Middle frontal gyrus (tissue), 1 donor: ENCODE measurements at regions not wholly inside any gene's neighbourhood (a gene's known extent, or its start where the extent isn't known, plus 50 kb on each side); places are given as distances from the start of the nearest gene placed in this dataset.
"Not testable (repeated sequence)": the region's sequence is repeated elsewhere in the genome, so short reads cannot be mapped to it uniquely, and the experiment has no call there.

Experiments used
- DNase-seq: peaks from one replicate; pipeline ENCODE4 v3.0.0-alpha.2; 2015; ENCODE audit warnings: low spot score; ENCODE audit errors: extremely low spot score

- DNase-seq: no peak
Measured at GRCh38 chr4:42824278-42824977, 68.1 kb upstream of the GRXCR1 start.

- DNase-seq: no peak
Measured at GRCh38 chr4:42821230-42821629, 71.3 kb upstream of the GRXCR1 start.

DNA sequence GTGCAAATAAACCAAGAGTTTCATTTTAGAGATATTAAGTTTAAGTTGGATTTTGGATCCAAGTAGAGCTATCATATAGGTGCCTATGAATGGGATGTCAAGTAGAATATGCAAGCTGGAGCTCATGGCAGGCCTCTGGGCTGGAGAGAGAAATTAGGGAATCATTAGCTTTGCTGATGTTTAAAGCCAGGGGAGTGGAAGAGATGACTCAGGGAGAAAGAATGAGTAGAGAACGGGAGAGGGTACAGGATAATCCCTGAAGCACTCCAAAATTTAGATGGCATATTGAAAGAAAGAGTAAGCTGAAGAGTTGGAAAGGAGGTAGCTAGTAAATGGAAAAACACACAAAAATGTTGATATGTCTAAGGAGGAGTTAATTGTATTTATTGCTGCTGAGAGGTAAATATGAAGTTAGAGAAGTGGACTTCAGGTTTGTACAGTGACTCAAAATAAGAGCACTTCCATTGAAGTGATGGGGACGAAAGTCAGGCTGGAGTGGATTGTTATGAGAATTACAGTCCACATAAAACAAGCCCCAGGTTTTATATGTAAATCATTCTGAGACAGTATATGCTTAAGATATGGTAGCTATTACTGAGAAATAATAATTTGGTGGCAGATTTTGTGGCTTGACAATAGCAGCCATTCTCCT is 72.5 kb upstream of the GRXCR1 start:
- no peak for DNase-seq

- DNase-seq: no peak
Measured at GRCh38 chr4:42817913-42818312, 74.6 kb upstream of the GRXCR1 start.

- DNase-seq: no peak
Measured at GRCh38 chr4:42816880-42817400, 75.6 kb upstream of the GRXCR1 start.

- DNase-seq: no peak
Measured at GRCh38 chr4:42816189-42816879, 76.2 kb upstream of the GRXCR1 start.

DNA sequence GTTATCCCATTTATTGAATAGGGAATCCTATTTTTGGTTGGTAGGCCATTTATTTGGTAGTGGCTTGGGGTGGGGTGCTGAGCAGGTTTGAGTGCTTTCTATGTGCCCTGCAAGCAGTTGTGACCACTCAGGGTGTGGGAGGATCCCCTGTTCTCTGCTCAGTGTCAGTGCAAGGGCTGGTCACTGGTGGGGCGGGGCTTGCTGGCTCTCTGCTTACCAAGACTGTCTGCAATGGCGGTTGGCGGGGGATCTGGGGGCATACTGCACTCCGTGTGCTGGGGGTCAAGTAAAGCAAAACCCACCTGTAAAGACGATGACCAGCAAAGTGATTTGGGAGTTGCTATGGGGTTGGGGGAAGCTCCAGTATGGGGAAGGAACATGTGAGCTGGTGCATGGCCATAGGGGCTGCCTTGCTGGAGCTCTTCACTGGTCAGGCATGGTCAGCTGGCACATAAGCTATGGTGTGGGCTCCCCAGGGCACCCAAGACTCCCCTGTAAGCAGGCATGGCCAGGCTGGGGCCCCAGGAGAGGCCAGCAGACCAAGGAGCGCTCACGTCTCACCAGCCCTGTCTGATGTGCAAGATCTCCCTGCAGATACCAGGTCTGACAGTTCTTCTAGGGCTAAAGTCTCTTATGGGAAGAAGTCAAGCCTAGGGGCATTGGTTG is 83.0 kb upstream of the GRXCR1 start:
- DNase-seq: no peak

DNA sequence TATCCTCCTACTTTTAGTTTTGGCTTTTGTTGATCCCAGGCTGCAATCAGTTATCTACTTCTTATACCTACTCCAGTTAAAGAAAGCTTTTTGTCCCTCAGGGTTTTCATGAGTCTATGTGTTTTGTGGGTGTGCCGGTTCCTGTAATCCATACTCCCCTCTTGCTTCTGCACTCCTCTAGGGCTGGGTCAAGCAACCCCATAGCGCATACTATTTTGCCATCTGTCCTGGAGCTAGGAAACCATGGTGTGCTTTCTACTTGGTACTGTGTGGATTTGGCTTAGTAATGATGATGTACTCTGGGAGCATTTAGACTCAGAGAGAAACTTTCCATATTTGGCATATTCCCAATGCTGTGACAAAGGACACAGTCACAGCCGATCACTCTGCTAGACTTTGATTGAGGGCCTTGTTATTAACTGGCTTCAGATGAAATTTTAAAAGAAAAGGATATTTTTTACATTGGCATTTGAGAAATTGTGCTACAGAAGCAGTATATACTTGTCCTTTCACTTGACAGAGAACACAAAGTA is 86.1 kb upstream of the GRXCR1 start:
- DNase-seq: no peak

DNA sequence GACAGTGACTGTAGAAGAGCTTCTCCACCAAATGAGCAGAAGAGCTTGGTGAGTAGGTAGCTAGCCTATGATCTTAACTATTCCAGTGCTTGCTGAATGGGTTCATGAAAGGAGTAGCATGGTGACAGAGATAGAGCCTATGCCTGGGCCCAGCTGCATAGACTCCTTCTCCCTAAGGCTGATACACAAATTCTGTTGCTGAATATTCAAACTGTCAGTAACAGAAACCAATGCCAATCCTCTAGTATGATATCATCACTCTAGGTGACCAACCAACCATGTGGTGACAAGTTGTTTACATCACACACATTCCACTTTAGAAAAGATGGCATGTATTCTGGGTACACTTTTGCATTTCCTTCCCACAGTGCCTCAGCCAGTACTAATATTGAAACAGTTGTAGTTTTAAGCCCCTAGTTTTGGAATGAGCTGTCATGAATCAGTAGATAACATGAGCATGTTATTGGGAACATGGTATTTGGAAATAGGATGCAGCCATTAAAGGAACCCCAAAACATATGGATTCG is 103.4 kb upstream of the GRXCR1 start:
- DNase-seq: no peak

DNA sequence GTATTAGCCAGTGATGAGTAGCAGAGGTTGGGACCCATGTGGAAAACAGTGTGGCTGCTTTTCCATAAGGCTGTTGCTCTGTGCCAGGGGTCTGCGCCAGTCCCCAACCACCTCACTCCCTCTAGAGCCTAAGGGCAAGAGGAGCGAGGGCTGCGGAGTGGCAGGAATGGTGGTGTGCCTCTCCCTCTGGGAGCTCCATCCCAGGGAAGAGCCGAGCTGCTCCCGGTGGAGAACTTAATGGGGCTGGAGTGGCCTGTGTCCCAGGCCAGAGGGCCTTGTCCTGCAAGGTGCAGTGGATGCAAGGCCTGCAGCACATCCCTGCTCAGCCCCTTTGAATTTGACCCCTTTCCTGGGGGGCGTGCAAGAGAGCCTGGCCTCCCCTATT is 105.4 kb upstream of the GRXCR1 start:
- no peak for DNase-seq

GRCh38 chr4:42786350-42787078 is 106.0 kb upstream of the GRXCR1 start:
- no peak for DNase-seq

DNA sequence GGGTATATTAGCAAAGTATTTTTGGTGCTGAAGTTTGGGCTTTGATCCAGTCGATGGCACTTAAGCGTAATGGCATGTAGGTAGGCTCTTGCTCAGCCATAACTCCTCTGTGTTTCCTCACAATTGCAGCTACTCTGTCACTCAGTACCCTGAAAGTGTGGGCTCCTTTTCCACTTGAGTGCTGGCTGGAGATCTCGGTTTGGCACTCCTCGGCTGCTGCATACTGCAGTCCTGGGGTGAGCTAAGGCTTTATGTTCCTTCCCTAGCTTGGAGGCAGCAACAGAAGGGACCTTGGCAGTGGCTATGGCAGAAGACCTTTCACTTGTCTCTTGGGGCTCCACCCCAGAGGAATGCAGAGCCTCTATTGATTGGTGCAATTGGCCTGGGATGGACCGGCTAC is 106.7 kb upstream of the GRXCR1 start:
- DNase-seq: no peak

- no peak for DNase-seq
Measured at GRCh38 chr4:42781315-42781714, 111.2 kb upstream of the GRXCR1 start.

DNA sequence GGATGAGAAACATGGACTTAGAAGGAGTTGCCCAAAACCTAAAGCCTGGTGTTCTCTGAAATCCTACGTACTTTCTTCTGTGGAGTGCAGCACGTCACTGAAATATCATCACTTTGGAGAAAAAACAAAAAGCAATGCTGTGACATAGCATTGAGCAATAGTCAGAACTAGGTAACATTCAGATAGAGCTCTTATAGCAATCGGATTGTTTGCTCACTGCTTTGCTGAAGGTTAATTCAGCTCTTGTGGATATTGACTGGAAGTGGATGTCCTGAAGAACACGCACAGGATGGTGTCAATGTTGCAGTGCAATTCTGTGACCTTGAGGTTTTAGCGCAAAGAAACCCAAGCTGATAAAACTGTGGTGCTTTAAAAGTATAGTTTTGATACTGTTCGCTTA is 114.2 kb upstream of the GRXCR1 start:
- DNase-seq: no peak

- no peak for DNase-seq
Measured at GRCh38 chr4:42768125-42768748, 111.3 kb upstream of the ATP8A1 start.

DNA sequence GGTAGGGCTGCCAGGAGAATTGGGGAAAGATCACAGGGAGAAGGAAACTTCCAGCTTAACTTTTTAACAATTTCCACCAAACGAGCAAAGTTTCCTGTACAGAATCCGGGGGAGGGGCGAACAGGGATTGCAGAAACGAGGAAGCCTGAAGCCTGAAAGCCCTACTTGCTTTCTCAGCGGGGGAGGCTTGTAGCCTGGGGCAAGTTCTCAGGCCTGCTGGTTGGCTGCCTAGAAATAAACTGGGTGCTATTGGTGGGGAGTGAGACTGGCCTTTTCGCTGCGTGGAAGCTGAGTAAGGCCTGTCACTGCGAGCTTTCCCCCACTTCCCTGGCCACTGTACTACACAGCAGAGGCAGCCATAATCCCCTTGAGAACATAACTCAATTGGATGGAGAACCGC is 110.8 kb upstream of the ATP8A1 start:
- no peak for DNase-seq

DNA sequence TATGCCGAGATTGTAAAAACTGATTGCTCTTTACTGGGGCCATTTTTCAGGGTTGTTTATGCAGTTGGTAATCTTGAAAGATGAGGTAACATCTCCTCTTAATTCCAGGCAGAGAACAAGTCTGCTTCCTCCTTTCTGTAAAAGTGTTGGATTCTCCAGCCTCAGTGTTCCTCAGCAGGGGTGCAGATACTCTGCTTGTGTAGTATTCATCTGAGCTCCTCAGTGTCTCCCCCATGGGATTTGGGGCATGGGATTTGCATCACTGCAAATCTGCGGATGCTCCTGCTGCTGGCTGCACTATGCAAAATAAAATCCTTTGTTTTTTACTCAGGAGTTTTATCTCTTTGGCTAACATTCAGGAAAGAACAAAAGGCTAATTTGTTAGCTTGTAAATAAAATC is 104.9 kb upstream of the ATP8A1 start:
- no peak for DNase-seq

DNA sequence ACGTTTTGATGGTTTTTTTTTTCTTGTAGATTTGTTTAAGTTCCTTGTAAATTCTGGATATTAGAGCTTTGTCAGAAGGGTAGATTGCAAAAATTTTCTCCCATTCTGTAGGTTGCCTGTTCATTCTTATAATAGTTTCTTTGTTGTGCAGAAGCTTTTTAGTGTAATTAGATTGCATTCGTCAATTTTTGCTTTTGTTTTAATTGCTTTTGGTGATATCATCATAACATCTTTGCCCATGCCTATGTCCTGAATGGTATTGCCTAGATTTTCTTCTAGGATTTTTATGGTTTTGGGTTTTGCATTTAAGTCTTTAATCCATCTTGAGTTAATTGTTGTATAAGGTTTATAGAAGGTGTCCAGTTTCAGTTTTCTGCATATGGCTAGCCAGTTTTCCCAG is 98.1 kb upstream of the ATP8A1 start:
- not testable (repeated sequence) for DNase-seq

DNA sequence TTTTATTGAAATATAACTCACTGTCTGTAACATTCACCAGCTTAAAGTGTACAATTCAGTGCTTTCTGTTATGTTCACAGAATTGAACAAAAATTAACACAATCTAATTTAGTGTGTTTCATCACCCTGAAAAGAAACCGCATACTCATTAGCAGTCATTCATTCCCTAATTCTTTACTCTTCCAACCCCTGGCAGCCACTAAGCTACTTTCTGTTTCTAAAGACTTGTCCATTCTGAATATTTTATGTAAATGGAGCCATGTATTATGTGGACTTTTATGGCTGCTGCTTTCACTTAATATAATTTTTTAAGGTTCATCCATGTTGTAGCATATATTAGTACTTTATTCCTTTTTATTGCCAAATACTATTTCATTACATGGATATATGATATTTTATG is 94.7 kb upstream of the ATP8A1 start:
- DNase-seq: no peak

DNA sequence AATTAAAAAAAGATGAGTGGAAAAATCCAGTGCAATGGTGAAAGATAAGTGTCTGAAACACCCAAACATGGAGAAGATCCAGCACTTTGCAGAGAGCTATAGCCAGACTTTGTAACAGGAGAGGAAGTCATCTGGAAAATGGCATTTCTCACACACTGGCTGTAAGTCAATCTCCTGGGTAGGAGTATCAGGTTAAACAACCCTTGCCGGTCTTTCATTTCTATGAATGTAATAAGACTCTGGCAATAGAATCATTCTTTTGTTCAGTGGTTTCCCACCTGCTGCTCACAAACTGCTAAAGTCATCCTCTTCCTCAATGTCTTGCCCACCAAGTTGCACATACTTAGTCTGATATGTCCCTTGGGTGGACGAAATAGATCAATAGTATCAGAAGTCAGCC is 94.0 kb upstream of the ATP8A1 start:
- DNase-seq: no peak
